Gastrocnemius medialis (tissue), 4 donors: ENCODE measurements at regions not wholly inside any gene's neighbourhood (a gene's known extent, or its start where the extent isn't known, plus 50 kb on each side); places are given as distances from the start of the nearest gene placed in this dataset.
"Not testable (repeated sequence)": the region's sequence is repeated elsewhere in the genome, so short reads cannot be mapped to it uniquely, and the experiment has no call there.

Source experiments
- CTCF ChIP-seq, 5 experiments: fragments of 450-650 bp in 3 of 5; fragments of 200-600 bp in 2 of 5; sonication (generic) in 2 of 5; IDR thresholded peaks in 4 of 5; conservative IDR thresholded peaks in 1 of 5; 1 replicate in 4 of 5; 2 replicates in 1 of 5; pipeline ENCODE4 v1.5.1; 2016 to 2019; ENCODE audit warnings: antibody characterized with exemption in 5 of 5, mild to moderate bottlenecking in 3 of 5, moderate library complexity in 3 of 5
- POLR2A ChIP-seq, 2 donors: fragments of 450-650 bp; IDR thresholded peaks; one replicate each; pipeline ENCODE4 v1.6.1; 2017; ENCODE audit warnings: antibody characterized with exemption in 2 of 2, mild to moderate bottlenecking in 2 of 2, moderate library complexity in 2 of 2

DNA sequence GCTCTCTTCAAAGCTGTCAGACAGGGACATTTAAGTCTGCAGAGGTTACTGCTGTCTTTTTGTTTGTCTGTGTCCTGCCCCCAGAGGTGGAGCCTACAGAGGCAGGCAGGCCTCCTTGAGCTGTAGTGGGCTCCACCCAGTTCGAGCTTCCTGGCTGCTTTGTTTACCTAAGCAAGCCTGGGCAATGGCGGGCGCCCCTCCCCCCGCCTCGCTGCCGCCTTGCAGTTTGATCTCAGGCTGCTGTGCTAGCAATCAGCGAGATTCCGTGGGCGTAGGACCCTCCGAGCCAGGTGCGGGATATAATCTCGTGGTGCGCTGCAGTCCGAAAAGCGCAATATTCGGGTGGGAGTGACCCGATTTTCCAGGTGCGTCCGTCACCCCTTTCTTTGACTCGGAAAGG lies 116.6 kb downstream of the PRL start:
- not testable (repeated sequence) for TF ChIP-seq CTCF (IDR thresholded peaks at IDR 0.05 in 4 of 5, conservative IDR thresholded peaks at IDR 0.05 in 1 of 5); POLR2A (IDR thresholded peaks at IDR 0.05)
